ENCODE measurements at regions not wholly inside any gene's neighbourhood (a gene's known extent, or its start where the extent isn't known, plus 50 kb on each side); places are given as distances from the start of the nearest gene placed in this dataset.

DNA sequence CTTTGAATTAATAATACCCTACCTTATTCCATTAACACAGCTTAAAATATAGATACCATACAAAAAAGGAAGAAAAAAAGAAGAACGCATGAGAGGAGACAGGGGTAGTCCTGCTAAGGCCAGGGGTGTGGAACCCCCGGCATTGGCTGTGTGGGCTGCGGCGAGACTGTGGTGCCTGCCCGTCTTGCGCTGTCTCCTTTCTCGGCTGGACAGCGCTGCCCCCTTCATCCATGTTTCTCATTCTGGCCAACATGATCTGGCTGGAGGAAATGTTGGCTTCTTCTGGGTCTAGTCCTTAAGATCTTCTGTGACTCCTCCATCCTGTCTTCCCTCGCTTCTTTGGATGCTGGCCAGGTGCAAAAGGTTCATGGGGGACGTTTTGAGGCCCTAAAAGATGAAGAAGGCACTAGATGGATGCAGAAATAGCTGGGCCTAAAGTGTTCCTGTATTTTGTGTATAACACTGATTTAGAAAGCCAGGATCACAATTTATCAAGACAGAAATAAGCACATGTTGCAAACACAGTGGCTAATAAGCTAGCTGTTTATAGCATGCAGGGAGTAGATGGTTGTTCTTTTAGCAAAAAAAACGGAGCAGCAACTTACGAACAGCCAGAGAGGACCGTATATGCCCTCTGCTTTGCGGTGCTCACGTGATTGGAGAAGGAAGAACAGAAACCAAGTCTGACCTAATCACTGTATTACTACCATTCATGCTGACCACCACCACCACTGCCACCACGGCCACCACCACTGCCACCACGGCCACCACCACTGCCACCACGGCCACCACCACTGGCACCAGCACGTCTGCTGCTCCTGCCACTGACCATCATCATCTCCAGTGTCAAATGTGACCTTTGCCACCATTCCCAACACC is 71.7 kb upstream of the ASB18 start:
- no peak overlapping the region for H3K4me2 ChIP-seq (ENCODE audit: extremely low read depth, insufficient read depth, low read length)
- no peaks in the 10 kb centered on the region for H3K4me1 ChIP-seq (ENCODE audit: control insufficient read depth, extremely low read depth, insufficient read depth, low read length)
- no peak overlapping the region for H2AFZ ChIP-seq (ENCODE audit: low read length)
- H3K9ac ChIP-seq (ENCODE audit: insufficient read depth, low read length), result no peak overlapping the region
- TF ChIP-seq, protein P1, sequence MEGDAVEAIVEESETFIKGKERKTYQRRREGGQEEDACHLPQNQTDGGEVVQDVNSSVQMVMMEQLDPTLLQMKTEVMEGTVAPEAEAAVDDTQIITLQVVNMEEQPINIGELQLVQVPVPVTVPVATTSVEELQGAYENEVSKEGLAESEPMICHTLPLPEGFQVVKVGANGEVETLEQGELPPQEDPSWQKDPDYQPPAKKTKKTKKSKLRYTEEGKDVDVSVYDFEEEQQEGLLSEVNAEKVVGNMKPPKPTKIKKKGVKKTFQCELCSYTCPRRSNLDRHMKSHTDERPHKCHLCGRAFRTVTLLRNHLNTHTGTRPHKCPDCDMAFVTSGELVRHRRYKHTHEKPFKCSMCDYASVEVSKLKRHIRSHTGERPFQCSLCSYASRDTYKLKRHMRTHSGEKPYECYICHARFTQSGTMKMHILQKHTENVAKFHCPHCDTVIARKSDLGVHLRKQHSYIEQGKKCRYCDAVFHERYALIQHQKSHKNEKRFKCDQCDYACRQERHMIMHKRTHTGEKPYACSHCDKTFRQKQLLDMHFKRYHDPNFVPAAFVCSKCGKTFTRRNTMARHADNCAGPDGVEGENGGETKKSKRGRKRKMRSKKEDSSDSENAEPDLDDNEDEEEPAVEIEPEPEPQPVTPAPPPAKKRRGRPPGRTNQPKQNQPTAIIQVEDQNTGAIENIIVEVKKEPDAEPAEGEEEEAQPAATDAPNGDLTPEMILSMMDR (conservative IDR thresholded peaks at IDR 0.05 in 1 of 2, IDR thresholded peaks at IDR 0.05 in 1 of 2; ENCODE audit: low read depth in 1 of 2, low read length in 2 of 2), result no peak
- TF ChIP-seq EZH2 (IDR thresholded peaks at IDR 0.05; ENCODE audit: low read length, missing control alignments), result no peak
- DNase-seq (ENCODE audit: low read depth in 2 of 2), result no peak
- no peak overlapping the region for H3K27ac ChIP-seq (ENCODE audit: insufficient read depth, low read length)
- no peaks in the 10 kb centered on the region for H4K20me1 ChIP-seq (ENCODE audit: control insufficient read depth, extremely low read depth, insufficient read depth, low read length)
- H3K36me3 ChIP-seq (ENCODE audit: control insufficient read depth, insufficient read depth, low read length), result no peaks in the 10 kb centered on the region
- H3K4me3 ChIP-seq (replicated peaks in 1 of 4; ENCODE audit: control extremely low read depth in 1 of 4, insufficient read depth in 1 of 4, low read depth in 3 of 4, low read length in 4 of 4), result no peak overlapping the region
- H3K27me3 ChIP-seq (ENCODE audit: control insufficient read depth, insufficient read depth, low read length), result no peaks in the 10 kb centered on the region
- H3K79me2 ChIP-seq (ENCODE audit: control insufficient read depth, insufficient read depth, low read length), result no peaks in the 10 kb centered on the region
- H3K9me3 ChIP-seq (ENCODE audit: control insufficient read depth, insufficient read depth, low read depth, low read length), result no peaks in the 10 kb centered on the region

DNA sequence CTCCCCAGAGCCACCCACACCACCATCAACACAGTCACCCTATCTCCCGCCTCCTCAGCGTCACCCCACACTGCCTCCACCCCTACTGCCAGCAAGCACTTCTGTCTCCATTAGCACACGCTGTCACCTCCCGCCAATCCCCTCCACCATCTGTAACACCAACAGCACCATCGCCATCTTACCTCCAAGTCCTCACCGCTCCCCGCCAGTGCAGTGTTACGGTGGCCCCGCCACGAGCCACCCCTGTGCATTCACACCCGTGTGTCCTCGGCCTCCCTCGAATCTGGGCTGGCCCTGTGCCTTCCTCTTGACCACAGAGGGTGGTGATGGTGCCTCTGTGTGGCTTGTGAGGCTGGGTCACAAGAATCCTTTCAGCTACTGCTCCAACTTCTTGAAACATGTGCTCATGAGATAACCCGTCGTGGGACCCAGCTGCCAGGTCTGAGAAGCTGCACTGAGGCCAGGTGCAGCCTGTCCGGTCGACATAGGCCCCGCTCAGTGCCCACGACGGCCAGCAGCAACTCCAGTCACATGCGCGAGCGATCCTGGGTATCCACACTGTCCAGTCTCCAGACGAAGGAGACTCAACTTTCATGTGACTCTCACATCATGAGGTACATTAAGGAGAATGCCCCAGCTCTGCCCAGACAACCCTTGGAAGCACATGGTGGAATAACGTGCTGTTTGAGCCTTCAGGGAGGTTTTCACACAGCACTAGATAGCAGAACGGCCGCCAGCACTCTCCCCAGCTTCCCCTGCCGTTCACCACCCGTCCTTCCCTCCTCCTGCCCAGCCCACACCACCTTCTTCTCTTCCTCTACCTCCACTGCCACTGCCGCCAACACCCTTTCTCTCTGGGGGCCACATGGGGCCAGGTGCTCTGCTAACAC is 72.6 kb upstream of the ASB18 start:
- Histone ChIP-seq H3K79me2 (ENCODE audit: control insufficient read depth, insufficient read depth, low read length) (no peaks in the 10 kb centered on the region), H3K4me1 (ENCODE audit: control insufficient read depth, extremely low read depth, insufficient read depth, low read length) (no peaks in the 10 kb centered on the region), H3K4me2 (ENCODE audit: extremely low read depth, insufficient read depth, low read length) (no peak overlapping the region), H3K27ac (ENCODE audit: insufficient read depth, low read length) (no peak overlapping the region), H2AFZ (ENCODE audit: low read length) (no peak overlapping the region), H3K36me3 (ENCODE audit: control insufficient read depth, insufficient read depth, low read length) (no peaks in the 10 kb centered on the region), H4K20me1 (ENCODE audit: control insufficient read depth, extremely low read depth, insufficient read depth, low read length) (no peaks in the 10 kb centered on the region), H3K9ac (ENCODE audit: insufficient read depth, low read length) (no peak overlapping the region), H3K9me3 (ENCODE audit: control insufficient read depth, insufficient read depth, low read depth, low read length) (no peaks in the 10 kb centered on the region), H3K4me3 (replicated peaks in 1 of 4; ENCODE audit: control extremely low read depth in 1 of 4, insufficient read depth in 1 of 4, low read depth in 3 of 4, low read length in 4 of 4) (no peak overlapping the region), H3K27me3 (ENCODE audit: control insufficient read depth, insufficient read depth, low read length) (no peaks in the 10 kb centered on the region)
- TF ChIP-seq, protein P1 (conservative IDR thresholded peaks at IDR 0.05 in 1 of 2, IDR thresholded peaks at IDR 0.05 in 1 of 2; ENCODE audit: low read depth in 1 of 2, low read length in 2 of 2), result no peak
- no peak for TF ChIP-seq EZH2 (IDR thresholded peaks at IDR 0.05; ENCODE audit: low read length, missing control alignments)
- DNase-seq (ENCODE audit: low read depth in 2 of 2), result no peak

Measured in fibroblast of lung (primary cell).